Ascending aorta (tissue), 2 donors: ENCODE measurements at regions not wholly inside any gene's neighbourhood (a gene's known extent, or its start where the extent isn't known, plus 50 kb on each side); places are given as distances from the start of the nearest gene placed in this dataset.

ENCODE experiments used
- DNase-seq, 2 donors: peaks; one replicate each; pipeline ENCODE4 v3.0.0-alpha.2; 2019; ENCODE audit warnings: low spot score in 2 of 2
- H3K27ac ChIP-seq, 2 donors: fragments of 200-600 bp; sonication (generic); one replicate each; pipeline ENCODE4 v1.5.1; 2016 to 2017; ENCODE audit warnings: mild to moderate bottlenecking in 1 of 2
- H3K27me3 ChIP-seq: fragments of 200-600 bp; sonication (generic); one replicate; pipeline ENCODE4 v1.5.1; 2017
- H3K36me3 ChIP-seq, 2 donors: fragments of 200-600 bp; sonication (generic); one replicate each; pipeline ENCODE4 v1.5.1; 2016
- H3K4me1 ChIP-seq, 2 donors: fragments of 200-600 bp; sonication (generic); one replicate each; pipeline ENCODE4 v1.5.1; 2016 to 2017; ENCODE audit warnings: mild to moderate bottlenecking in 1 of 2
- H3K4me3 ChIP-seq, 2 donors: fragments of 200-600 bp; sonication (generic); one replicate each; pipeline ENCODE4 v1.5.1; 2016 to 2017; ENCODE audit warnings: mild to moderate bottlenecking in 1 of 2
- H3K9me3 ChIP-seq, 2 donors: fragments of 200-600 bp; sonication (generic); one replicate each; pipeline ENCODE4 v1.5.1; 2016
- CTCF ChIP-seq, 3 experiments: fragments of 200-600 bp in 2 of 3; fragments of 450-650 bp in 1 of 3; sonication (generic) in 2 of 3; IDR thresholded peaks; one replicate each; pipeline ENCODE4 v1.5.1; 2016 to 2019; ENCODE audit warnings: antibody characterized with exemption in 3 of 3, mild to moderate bottlenecking in 1 of 3, moderate library complexity in 1 of 3
- intact Hi-C: fragments of 100-400 bp; cut with DNase I; formaldehyde crosslinking; loops from one replicate; pipeline ENCODE4 v1.15.1; 2023

GRCh38 chr13:26498656-26499601 is 58.6 kb upstream of the WASF3 start:
- Histone ChIP-seq H3K4me1 (no peaks in the 10 kb centered on the region), H3K27me3 (no peaks in the 10 kb centered on the region), H3K9me3 (no peaks in the 10 kb centered on the region), H3K27ac (no peak overlapping the region), H3K36me3 (no peaks in the 10 kb centered on the region), H3K4me3 (no peak overlapping the region)
- no peak for TF ChIP-seq CTCF (IDR thresholded peaks at IDR 0.05)
- intact Hi-C loops, result loop anchor here (5.0 to 10.0 kb wide), 3 partner anchors 122 to 244 kb away; partner anchors contain the start of gene CDK8
- no peak for DNase-seq

- H3K4me3 ChIP-seq, result no peak overlapping the region
- H3K27me3 ChIP-seq, result no peaks in the 10 kb centered on the region
- no peak overlapping the region for H3K27ac ChIP-seq
- no peaks in the 10 kb centered on the region for H3K36me3 ChIP-seq
- H3K4me1 ChIP-seq, result no peaks in the 10 kb centered on the region
- intact Hi-C loops, result no loop called here
- H3K9me3 ChIP-seq, result no peaks in the 10 kb centered on the region
- TF ChIP-seq CTCF (IDR thresholded peaks at IDR 0.05), result no peak
- DNase-seq, result no peak
Measured at GRCh38 chr13:26500618-26501320, 56.7 kb upstream of the WASF3 start.

DNA sequence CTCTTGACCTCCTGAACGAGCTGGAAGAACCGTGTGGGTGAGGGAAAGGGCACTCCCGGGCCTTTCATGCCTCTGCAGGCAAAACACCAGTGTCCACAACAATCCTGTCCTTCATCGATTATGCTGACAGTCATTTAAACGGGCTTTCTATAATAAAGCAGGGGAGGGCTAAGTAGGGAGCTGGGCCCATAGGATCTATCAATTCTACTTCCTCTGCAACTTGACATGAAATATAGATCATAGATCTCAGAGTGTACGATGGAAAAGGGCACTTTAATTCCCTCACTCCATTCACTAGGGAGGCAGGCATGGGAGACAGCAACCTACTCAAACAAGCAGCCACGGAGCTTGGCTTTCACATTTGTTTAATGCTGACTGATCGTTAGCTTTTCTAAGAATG is 55.8 kb upstream of the WASF3 start:
- Histone ChIP-seq H3K4me3 (no peak overlapping the region), H3K36me3 (no peaks in the 10 kb centered on the region), H3K4me1 (no peaks in the 10 kb centered on the region), H3K9me3 (no peaks in the 10 kb centered on the region), H3K27me3 (no peaks in the 10 kb centered on the region), H3K27ac (no peak overlapping the region)
- no peak for DNase-seq
- TF ChIP-seq CTCF (IDR thresholded peaks at IDR 0.05), result no peak
- intact Hi-C loops, result no loop called here

DNA sequence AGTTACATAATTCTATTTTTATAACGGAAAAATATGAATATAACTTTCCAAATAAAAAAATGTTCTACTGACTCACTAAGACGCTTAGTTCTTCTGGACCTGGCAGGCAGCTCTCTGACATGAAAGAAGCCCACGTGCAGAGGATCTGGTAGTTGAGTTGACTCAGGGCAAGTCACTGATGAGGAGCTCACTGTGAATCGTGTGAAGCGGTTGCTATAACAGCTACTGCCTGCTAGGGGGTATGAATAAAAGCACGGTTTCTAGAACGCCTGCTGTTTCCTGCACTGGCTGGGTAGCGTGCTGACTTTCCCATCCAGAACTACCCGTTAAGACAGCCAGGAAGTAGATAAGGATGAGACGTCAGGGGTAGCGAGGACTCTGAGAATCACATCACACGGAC is 54.7 kb upstream of the WASF3 start:
- Histone ChIP-seq H3K4me3 (no peak overlapping the region), H3K27me3 (no peaks in the 10 kb centered on the region), H3K9me3 (no peaks in the 10 kb centered on the region), H3K27ac (no peak overlapping the region), H3K4me1 (no peaks in the 10 kb centered on the region), H3K36me3 (no peaks in the 10 kb centered on the region)
- TF ChIP-seq CTCF (IDR thresholded peaks at IDR 0.05), result peak in 1 of 3 experiments; percentile 5
- peak in 1 of 2 donors; percentile 13 for DNase-seq
- intact Hi-C loops, result no loop called here

GRCh38 chr13:26503826-26504594 is 53.5 kb upstream of the WASF3 start:
- no peaks in the 10 kb centered on the region for H3K9me3 ChIP-seq
- DNase-seq, result no peak
- no peaks in the 10 kb centered on the region for H3K4me1 ChIP-seq
- TF ChIP-seq CTCF (IDR thresholded peaks at IDR 0.05), result no peak
- H3K36me3 ChIP-seq, result no peaks in the 10 kb centered on the region
- intact Hi-C loops, result no loop called here
- H3K27ac ChIP-seq, result no peak overlapping the region
- no peaks in the 10 kb centered on the region for H3K27me3 ChIP-seq
- no peak overlapping the region for H3K4me3 ChIP-seq
